ENCODE measurements at regions not wholly inside any gene's neighbourhood (a gene's known extent, or its start where the extent isn't known, plus 50 kb on each side); places are given as distances from the start of the nearest gene placed in this dataset.
"Not testable (repeated sequence)": the region's sequence is repeated elsewhere in the genome, so short reads cannot be mapped to it uniquely, and the experiment has no call there.

- DNase-seq = no peak
These were observed 529.7 kb downstream of the IGSF11 start for GRCh38 chr3:118504906-118505305.

DNA sequence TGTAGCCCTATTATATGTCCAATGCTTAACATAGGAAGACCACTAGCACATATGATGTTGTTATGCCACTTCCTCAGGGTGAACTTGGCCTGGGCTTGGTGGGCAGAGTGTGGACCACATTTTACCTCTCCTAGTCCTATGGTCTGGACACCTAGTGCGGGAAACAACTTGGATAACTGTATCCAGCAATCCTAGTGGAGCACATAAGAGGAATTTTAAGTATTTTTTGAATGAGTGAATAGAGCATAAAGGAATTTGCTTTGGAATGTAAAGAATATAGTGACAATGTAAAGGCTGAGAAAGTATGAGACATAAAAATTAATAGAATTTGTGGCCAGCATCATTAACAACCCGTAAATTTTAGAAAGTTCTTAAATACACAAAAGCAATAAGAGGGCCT lies 528.9 kb downstream of the IGSF11 start:
- no peak for DNase-seq

DNA sequence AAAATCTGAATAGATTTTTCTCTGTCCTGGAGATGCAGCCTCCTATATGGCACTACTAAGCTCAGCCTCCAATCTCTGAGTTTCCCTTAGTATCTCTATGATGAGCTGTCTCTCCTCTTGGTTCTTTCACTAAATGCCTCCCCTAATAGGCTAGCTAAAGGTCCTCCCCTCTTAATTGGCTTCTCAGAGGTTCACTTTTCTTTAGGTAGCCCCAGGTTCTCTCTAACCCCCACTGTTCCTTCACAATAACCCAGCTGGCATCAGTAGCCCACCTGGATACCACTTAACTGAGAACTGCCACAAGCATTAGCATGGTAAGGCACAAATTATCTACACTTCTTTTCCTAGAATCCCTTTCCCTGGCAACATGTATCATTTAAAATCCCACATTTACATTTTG lies 523.2 kb downstream of the IGSF11 start:
- DNase-seq = no peak

DNA sequence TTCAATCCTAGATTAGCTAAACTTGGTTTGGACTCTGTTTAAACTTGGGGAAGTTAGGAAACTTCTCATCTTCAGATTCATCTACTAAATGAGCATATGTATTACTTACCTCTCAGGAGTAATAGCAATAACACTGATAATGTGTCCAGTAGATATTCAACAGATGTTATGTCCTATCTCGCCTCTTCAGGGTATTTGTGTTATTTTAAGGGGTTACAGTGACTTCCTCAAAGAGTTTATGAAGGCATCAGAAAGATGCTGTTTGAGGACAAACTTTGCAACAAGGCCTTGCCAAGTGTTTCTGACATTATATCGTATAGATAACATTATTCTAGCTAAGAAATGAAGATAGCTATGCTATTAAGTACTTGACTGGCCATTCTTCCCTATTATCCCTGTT lies 522.3 kb downstream of the IGSF11 start:
- DNase-seq = no peak

DNA sequence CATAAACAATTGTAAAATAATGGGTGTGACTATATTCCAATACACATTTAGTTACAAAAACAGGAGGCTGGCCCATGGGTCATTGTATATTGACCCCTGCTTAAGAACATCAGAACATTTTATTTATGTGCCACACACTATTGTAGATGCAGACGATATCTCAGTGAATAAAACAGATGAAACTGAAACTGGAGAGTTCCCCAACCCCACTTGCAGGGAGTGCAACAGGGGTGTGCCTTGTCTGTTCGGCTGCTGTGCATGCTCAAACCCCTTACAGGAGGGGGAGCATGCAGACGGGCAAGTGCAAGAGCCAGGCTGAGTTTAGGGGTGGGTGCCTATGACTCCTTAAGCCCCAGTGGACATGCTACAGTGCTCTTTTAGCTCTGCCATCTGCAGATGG lies 509.6 kb downstream of the IGSF11 start:
- DNase-seq = no peak

DNA sequence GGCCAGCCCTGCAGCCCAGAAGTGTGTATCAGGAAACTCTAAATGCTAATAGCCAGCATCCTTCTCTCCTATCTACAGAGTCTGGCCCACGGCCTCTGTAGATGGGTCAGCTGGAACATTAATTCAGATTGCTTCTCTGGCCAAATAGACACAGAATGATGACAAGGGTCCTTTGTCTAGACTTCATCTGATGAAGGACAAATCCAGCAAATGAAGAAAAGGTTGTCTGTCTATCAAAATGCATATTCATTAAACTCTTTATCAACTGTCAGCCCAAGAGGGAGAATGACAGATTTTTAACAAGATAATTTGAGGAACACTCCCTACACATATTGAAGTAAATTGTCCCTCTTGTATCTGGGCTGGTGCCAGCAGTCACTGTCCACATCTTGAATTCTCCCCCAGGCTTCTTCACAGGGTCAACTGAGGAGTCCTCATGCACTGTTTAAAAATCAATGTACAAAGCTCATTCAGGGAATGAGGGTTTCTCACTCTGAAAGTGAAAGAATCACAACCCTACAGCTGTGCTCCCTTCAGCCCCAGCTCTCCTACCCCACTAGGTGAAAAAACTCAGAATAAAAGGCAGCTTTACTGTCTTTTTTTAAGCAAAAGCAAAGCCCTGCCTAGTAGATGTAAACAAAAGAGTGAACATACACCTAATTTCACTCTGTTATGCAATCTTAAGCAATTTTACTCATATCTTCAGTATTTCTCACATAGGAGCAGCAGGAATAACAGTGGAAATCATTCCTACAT lies 507.7 kb downstream of the IGSF11 start:
- no peak for DNase-seq

DNA sequence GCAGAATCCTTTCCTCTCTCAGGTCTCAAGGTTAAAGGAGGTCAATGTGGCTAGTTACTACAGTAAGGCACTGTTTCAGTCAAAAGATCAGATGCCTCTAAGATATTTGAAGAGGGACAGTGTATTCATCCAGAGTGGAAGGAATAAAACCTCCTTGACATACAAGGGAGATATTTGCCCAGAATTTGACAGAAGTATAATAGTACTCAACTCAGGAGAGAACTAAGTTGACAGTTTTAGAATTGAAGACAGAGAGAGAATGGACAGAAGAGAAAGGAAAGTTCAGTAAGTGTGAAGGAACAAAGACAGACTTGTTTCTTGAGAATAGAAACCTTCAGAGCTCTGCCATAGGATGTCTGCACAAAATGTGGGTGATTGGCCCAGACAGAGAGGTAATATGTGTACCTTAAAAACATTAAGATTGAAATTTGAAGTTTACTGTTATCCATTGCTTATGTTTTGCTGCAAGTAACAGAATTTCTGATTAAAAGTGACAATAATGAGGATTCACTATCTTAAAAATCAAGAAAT lies 507.1 kb downstream of the IGSF11 start:
- no peak for DNase-seq

- DNase-seq = no peak
These were observed 505.1 kb downstream of the IGSF11 start for GRCh38 chr3:118529554-118529953.

- no peak for DNase-seq
These were observed 504.2 kb downstream of the IGSF11 start for GRCh38 chr3:118530350-118530922.

DNA sequence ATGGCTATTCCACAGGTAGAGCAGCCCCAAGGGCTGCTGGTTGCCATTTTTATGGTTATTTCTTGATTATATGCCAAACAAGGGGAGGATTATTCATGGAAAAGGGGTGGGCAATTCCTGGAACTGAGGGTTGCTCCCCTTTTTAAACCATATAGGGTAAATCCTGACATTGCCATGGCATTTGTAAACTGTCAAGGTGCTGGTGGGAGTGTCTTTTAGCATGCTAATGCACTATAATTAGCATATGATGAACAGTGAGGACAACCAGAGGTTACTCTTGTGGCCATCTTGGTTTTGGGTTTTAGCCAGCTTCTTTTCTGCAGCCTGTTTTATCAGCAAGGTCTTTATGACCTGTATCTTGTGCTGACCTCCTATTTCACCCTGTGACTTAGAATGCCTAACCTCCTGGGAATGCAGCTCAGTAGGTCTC lies 503.7 kb downstream of the IGSF11 start:
- not testable (repeated sequence) for DNase-seq

DNA sequence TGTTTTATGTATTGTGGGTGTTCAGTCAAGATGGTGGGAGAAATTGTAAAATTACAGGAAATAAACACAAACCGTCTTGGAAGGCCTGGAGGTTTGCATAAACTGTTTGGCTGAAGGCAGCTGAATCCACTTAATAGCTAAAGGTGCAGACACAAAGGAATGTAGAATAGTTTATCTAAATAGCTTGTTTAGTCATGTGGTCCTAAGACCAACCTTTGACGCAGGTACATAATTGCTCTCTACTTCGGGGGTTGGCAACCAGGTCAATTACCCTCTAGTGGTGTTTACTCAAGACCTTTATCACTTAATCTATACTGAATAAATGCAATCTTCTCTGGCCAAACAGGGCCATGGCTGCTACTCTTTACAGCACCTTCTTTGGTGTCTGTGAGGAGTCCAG lies 502.8 kb downstream of the IGSF11 start:
- no peak for DNase-seq

- no peak for DNase-seq
These were observed 501.0 kb downstream of the IGSF11 start for GRCh38 chr3:118533676-118534075.

GRCh38 chr3:118534519-118534918 lies 500.1 kb downstream of the IGSF11 start:
- no peak for DNase-seq

DNA sequence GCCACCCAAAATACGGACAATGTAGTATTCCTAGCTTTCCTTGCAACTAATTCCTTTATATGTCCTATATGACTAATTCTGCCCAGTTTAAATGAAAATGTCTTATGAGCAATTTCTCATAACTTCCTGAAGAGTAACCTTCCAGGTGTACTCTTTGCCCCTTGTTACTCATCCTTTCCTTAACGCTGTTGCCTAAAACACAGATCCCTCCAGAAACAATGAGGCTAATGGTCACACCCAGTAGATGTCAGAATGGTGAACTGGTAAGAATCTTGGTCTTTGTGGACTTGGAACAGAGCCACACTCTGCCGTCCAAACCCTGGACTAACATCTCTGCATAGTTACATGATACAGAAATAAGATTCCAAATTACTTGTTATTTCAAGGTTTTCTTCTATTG lies 497.9 kb downstream of the IGSF11 start:
- no peak for DNase-seq

GRCh38 chr3:118537454-118537853 lies 497.2 kb downstream of the IGSF11 start:
- no peak for DNase-seq

DNA sequence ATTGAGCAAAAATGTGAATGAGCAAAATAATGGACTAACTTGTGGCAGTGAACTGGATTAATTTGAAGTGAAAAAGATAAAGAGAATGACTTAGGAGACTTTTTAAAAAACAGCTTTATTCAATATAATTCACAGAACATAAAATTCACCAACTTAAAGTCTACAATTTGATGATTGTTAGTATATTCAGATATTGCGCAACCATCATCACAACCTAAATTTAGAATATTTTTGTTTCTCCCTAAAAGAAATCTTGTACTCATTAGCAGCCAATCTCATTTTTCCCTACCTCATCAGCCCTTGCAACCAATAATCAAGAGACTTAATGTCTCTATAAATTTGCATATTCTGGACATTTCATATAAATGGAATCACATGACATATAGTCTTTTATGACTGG lies 496.5 kb downstream of the IGSF11 start:
- no peak for DNase-seq

- not testable (repeated sequence) for DNase-seq
These were observed 494.7 kb downstream of the IGSF11 start for GRCh38 chr3:118539820-118540447.

DNA sequence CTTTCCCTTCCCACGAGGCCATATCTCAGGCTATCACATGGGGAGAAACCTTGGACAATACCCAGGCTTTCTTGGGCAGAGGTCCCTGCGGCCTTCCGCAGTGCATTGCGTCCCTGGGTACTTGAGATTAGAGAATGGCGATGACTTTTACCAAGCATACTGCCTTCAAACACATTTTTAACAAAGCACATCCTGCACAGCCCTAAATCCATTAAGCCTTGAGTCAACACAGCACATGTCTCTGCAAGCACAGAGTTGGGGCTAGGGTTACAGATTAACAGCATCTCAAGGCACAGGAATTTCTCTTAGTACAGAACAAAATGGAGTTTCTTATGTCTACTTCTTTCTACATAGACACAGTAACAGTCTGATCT lies 494.2 kb downstream of the IGSF11 start:
- not testable (repeated sequence) for DNase-seq

GRCh38 chr3:118540826-118541225 lies 493.8 kb downstream of the IGSF11 start:
- DNase-seq = no peak

DNA sequence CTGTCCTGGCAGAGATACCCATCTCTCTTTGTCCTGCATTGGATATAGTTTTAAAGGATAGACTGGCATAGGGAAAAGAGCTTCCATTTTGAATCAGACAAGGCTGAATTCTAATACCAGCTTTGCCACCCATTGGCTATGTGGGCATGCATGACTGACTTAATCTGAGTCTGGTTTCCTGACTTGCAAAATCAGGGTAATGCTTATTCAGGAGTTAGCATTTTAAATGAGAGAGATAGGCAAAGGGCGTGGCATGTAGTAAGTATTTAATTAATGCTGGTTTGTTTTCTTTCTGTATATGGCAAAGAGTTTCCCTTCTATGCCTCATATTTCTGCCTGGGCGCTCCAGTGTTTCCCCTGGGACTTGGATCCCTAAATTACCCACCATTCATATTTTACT lies 492.9 kb downstream of the IGSF11 start:
- no peak for DNase-seq

- no peak for DNase-seq
These were observed 490.8 kb downstream of the IGSF11 start for GRCh38 chr3:118543832-118544231.

GRCh38 chr3:118544458-118544857 lies 490.2 kb downstream of the IGSF11 start:
- no peak for DNase-seq

GRCh38 chr3:118548434-118548833 lies 486.2 kb downstream of the IGSF11 start:
- no peak for DNase-seq

- DNase-seq = no peak
These were observed 484.5 kb downstream of the IGSF11 start for GRCh38 chr3:118550122-118550521.

Measured in CD4-positive, alpha-beta T cell treated with Interferon gamma for 1 hour (primary cell).